Cardiac fibroblast (primary cell): ENCODE measurements at regions not wholly inside any gene's neighbourhood (a gene's known extent, or its start where the extent isn't known, plus 50 kb on each side); places are given as distances from the start of the nearest gene placed in this dataset.

Experiments
- DNase-seq, 2 donors: peaks; one replicate each; pipeline versions ENCODE4 v3.0.0 to v3.0.0-alpha.2; 2010; ENCODE audit warnings: low read depth in 2 of 2
- H3K4me3 ChIP-seq, 2 donors: replicated peaks in 1 of 2; 1 replicate in 1 of 2; 2 replicates in 1 of 2; pipeline ENCODE4 v1.5.1; 2011; ENCODE audit warnings: low read depth in 2 of 2, low read length in 2 of 2, mild to moderate bottlenecking in 2 of 2, moderate library complexity in 1 of 2
- TF ChIP-seq, protein P1 (sequence below): IDR thresholded peaks from one replicate; pipeline ENCODE4 v1.5.1; 2011; ENCODE audit warnings: low read depth, mild to moderate bottlenecking, low read length, inconsistent platforms

- TF ChIP-seq, protein P1, sequence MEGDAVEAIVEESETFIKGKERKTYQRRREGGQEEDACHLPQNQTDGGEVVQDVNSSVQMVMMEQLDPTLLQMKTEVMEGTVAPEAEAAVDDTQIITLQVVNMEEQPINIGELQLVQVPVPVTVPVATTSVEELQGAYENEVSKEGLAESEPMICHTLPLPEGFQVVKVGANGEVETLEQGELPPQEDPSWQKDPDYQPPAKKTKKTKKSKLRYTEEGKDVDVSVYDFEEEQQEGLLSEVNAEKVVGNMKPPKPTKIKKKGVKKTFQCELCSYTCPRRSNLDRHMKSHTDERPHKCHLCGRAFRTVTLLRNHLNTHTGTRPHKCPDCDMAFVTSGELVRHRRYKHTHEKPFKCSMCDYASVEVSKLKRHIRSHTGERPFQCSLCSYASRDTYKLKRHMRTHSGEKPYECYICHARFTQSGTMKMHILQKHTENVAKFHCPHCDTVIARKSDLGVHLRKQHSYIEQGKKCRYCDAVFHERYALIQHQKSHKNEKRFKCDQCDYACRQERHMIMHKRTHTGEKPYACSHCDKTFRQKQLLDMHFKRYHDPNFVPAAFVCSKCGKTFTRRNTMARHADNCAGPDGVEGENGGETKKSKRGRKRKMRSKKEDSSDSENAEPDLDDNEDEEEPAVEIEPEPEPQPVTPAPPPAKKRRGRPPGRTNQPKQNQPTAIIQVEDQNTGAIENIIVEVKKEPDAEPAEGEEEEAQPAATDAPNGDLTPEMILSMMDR = no peak
- DNase-seq = no peak
- no peak overlapping the region for H3K4me3 ChIP-seq
Observed at GRCh38 chr2:425243-425642, 137.4 kb upstream of the ALKAL2 start.

DNA sequence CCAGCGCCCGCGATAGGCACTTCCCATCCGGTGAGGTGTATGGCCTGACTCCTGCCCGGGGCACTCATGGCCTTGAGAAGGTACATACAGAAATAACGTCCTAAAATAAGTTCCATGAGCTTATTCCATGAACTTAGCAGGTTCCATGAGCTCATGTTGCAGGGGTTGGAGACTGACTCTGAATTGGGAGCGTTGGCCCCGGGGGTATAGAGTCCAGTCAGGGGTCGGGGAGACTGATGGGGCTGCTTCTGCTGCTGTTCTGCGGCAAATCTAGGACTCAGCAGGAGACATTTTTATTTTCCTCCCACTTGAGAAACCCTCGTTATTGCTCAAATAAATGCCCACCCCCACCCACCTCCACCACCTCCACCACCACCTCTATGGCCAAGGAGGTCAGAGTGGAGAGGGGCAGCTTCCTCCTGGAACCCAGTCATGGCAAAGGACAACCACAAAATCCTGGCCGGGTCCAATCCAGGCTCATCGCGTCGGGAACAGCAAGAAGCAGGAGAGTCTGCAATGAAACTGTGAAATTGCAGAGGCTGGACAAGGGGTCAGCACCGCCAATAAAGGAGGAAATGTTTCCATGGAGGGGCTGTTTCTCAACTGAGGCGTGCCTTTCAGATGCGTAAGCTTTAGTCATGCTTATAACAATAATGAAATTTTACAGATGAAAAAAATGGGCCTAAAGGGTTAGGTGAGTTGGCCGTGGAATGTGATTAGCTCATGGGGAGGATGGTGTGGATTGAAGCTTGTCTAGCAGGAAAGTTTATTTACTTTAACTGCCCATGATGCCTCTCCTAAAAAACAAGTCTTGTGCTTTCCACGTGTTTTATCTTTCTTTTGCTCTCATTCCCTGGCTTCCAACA, 136.6 kb upstream of the ALKAL2 start:
- DNase-seq = peak in 1 of 2 donors; percentile 5
- TF ChIP-seq, protein P1 = no peak
- no peak overlapping the region for H3K4me3 ChIP-seq

GRCh38 chr2:423479-423878, 135.6 kb upstream of the ALKAL2 start:
- H3K4me3 ChIP-seq = no peak overlapping the region
- DNase-seq = no peak
- TF ChIP-seq, protein P1 = no peak

DNA sequence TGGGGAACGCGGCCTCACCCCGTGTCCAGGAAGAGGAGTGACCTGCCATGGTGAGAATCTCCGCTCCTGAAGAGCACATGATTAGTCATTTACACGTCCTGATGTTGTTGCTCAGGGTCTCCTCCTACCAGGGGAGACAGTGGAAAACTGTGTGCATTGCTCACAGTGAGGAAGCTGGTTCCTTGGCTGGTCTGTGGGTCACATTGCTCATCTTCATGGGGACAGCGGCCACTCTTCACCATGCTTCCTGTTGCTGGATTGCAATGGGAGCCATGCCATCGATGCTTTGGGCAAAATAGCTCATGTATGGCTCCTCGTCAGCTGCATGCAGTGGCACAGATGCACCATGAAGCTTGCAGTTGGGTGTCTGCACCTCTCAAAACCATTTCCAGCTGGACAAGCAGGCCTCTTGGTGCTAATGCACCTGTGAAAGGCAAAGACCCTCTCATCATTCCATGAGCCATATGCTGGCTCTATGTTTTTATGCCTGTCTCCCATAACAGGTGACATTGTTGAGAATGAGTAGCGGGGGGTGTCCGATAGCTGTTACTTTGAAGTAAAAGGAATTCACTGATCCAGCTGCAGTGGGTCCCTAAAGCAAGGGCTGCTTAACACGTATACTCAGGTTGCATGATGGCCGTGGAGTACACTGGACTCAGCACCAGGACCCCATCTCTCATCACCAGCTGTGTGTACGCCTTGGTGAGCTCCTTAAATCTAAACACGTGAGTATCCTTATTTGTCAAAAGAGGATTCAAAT, 135.0 kb upstream of the ALKAL2 start:
- H3K4me3 ChIP-seq = no peak overlapping the region
- TF ChIP-seq, protein P1 = no peak
- no peak for DNase-seq

GRCh38 chr2:421406-421805, 133.5 kb upstream of the ALKAL2 start:
- TF ChIP-seq, protein P1 = no peak
- H3K4me3 ChIP-seq = no peak overlapping the region
- no peak for DNase-seq

GRCh38 chr2:419687-420317, 131.9 kb upstream of the ALKAL2 start:
- no peak for DNase-seq
- H3K4me3 ChIP-seq = no peak overlapping the region
- TF ChIP-seq, protein P1 = no peak
